Gastrocnemius medialis (tissue), 4 donors: ENCODE measurements at regions not wholly inside any gene's neighbourhood (a gene's known extent, or its start where the extent isn't known, plus 50 kb on each side); places are given as distances from the start of the nearest gene placed in this dataset.

Experiments
- ATAC-seq, 2 donors: fragments of 150-250 bp; one replicate each; pipeline ENCODE4 v1.9.1; 2016
- DNase-seq, 2 donors: peaks; one replicate each; pipeline ENCODE4 v3.0.0-alpha.2; 2019
- H3K27ac ChIP-seq, 4 donors: fragments of 200-600 bp; sonication (generic); 1 replicate in 1 of 4; 2 replicates in 3 of 4; pipeline ENCODE4 v1.5.1; 2016 to 2018; ENCODE audit warnings: mild to moderate bottlenecking in 2 of 4, moderate library complexity in 1 of 4
- H3K27me3 ChIP-seq, 3 donors: fragments of 200-600 bp; sonication (generic) in 2 of 3; 1 replicate in 1 of 3; 2 replicates in 2 of 3; pipeline versions ENCODE4 v1.5.1 to v1.6.0; 2016 to 2019; ENCODE audit warnings: mild to moderate bottlenecking in 1 of 3, moderate library complexity in 1 of 3
- H3K36me3 ChIP-seq, 2 donors: fragments of 200-600 bp; sonication (generic) in 1 of 2; one replicate each; pipeline ENCODE4 v1.5.1; 2017 to 2018
- H3K4me1 ChIP-seq, 2 donors: fragments of 200-600 bp; sonication (generic) in 1 of 2; one replicate each; pipeline ENCODE4 v1.5.1; 2016 to 2017; ENCODE audit warnings: mild to moderate bottlenecking in 2 of 2
- H3K4me3 ChIP-seq, 4 donors: fragments of 200-600 bp; sonication (generic) in 3 of 4; 1 replicate in 1 of 4; 2 replicates in 3 of 4; pipeline ENCODE4 v1.5.1; 2016 to 2019; ENCODE audit warnings: mild to moderate bottlenecking in 2 of 4
- H3K9me3 ChIP-seq, 3 donors: fragments of 200-600 bp; sonication (generic) in 2 of 3; 1 replicate in 1 of 3; 2 replicates in 2 of 3; pipeline ENCODE4 v1.5.1; 2016 to 2019
- CTCF ChIP-seq, 5 experiments: fragments of 450-650 bp in 3 of 5; fragments of 200-600 bp in 2 of 5; sonication (generic) in 2 of 5; IDR thresholded peaks in 4 of 5; conservative IDR thresholded peaks in 1 of 5; 1 replicate in 4 of 5; 2 replicates in 1 of 5; pipeline ENCODE4 v1.5.1; 2016 to 2019; ENCODE audit warnings: antibody characterized with exemption in 5 of 5, mild to moderate bottlenecking in 3 of 5, moderate library complexity in 3 of 5
- POLR2A ChIP-seq, 2 donors: fragments of 450-650 bp; IDR thresholded peaks; one replicate each; pipeline ENCODE4 v1.6.1; 2017; ENCODE audit warnings: antibody characterized with exemption in 2 of 2, mild to moderate bottlenecking in 2 of 2, moderate library complexity in 2 of 2
- in situ Hi-C, 4 donors: fragments of 200-750 bp; cut with MboI; loops; one replicate each; pipeline versions ENCODE4 v1.15.0 to v1.8.0; 2017; ENCODE audit warnings: low sequenced_read_pairs in 4 of 4
- intact Hi-C: fragments of 100-400 bp; cut with DNase I; formaldehyde crosslinking; loops from one replicate; pipeline ENCODE4 v1.15.1; 2023; ENCODE audit warnings: low total_unique reads

DNA sequence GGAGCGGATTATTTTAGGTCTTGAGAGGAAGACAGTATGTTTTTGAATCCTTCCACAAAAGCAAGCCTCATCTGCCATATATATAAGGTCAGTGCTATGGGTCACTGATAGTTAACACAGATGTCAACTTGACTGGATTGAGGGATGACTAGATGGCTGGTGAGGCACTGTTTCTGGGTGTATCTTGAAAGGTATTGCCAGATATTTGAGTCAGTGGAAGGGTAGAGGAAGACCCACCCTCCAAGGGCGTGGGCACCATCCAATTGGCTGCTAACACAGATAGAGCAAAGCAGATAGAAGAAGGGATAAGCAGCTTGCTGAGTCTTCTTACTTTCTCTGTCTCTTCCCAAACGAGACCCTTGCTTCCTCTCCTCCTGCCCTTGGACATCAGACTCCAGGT lies 185.0 kb upstream of the BTG1 start:
- Histone ChIP-seq H3K36me3 (no peaks in the 10 kb centered on the region), H3K27ac (no peak overlapping the region), H3K4me1 (peaks cover 0 to under 1% of the 10 kb centered on the region in 2 donors), H3K27me3 (no peaks in the 10 kb centered on the region), H3K9me3 (no peaks in the 10 kb centered on the region), H3K4me3 (no peak overlapping the region)
- TF ChIP-seq CTCF (IDR thresholded peaks at IDR 0.05 in 4 of 5, conservative IDR thresholded peaks at IDR 0.05 in 1 of 5) (no peak), POLR2A (IDR thresholded peaks at IDR 0.05) (no peak)
- ATAC-seq (no peak), DNase-seq (no peak)
- in situ Hi-C loops (no loop called here), intact Hi-C loops (no loop called here)

DNA sequence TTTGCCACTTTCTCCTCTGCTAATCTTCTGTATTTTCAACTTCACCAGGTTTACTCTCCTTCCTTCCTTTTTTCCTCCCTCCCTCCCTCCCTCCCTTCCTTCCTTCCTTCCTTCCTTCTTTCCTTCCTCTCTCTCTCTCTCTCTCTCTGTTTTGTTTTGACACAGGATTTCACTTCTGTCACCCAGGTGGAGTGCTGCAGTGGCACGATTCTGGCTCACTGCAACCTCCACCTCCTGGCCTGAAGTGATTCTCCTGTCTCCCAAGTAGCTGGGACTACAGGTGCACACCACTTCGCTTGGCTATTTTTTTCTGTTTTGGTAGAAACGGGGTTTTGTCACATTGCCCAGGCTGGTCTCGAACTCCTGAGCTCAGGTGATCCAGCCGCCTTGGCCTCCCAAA lies 181.2 kb upstream of the BTG1 start:
- no peaks in the 10 kb centered on the region for H3K36me3 ChIP-seq
- ATAC-seq (no peak), DNase-seq (no peak)
- intact Hi-C loops (no loop called here), in situ Hi-C loops (no loop called here)
- H3K9me3 ChIP-seq, result no peaks in the 10 kb centered on the region
- no peak overlapping the region for H3K4me3 ChIP-seq
- H3K4me1 ChIP-seq, result no peaks in the 10 kb centered on the region
- no peaks in the 10 kb centered on the region for H3K27me3 ChIP-seq
- no peak for TF ChIP-seq POLR2A (IDR thresholded peaks at IDR 0.05)
- H3K27ac ChIP-seq, result no peak overlapping the region

- DNase-seq (no peak), ATAC-seq (no peak)
- intact Hi-C loops (no loop called here), in situ Hi-C loops (no loop called here)
- Histone ChIP-seq H3K27ac (no peak overlapping the region), H3K27me3 (no peaks in the 10 kb centered on the region), H3K36me3 (no peaks in the 10 kb centered on the region), H3K4me1 (no peaks in the 10 kb centered on the region), H3K4me3 (no peak overlapping the region), H3K9me3 (no peaks in the 10 kb centered on the region)
- no peak for TF ChIP-seq CTCF (IDR thresholded peaks at IDR 0.05 in 4 of 5, conservative IDR thresholded peaks at IDR 0.05 in 1 of 5)
- no peak for TF ChIP-seq POLR2A (IDR thresholded peaks at IDR 0.05)
Measured at GRCh38 chr12:92324849-92325500, 179.3 kb upstream of the BTG1 start.

DNA sequence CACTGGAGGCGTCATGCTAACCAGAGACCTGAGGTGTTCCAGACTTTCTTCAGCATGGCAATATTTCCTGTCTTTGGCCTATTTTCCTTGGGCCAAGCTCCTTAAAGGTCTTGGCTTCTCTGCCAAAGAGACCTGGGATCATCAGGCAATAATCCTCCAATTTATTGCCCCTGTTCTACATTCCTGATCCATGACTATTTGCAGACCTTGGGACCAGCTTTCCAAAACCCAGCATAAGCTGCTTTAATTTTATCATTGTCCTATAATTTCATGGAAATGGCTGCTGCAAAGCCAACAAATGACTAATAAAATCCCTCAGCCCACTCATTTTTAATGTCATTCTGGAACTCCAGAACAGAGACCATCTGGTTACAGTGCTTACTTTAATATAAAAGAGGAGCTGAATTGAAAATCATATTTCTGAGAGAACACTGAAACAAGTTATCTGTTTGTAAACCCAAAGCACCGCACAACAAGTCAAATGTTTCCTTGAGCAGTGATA lies 166.9 kb upstream of the BTG1 start:
- DNase-seq (no peak), ATAC-seq (no peak)
- in situ Hi-C loops, result no loop called here
- no peak overlapping the region for H3K27ac ChIP-seq
- no peak for TF ChIP-seq CTCF (IDR thresholded peaks at IDR 0.05 in 4 of 5, conservative IDR thresholded peaks at IDR 0.05 in 1 of 5)
- no peak for TF ChIP-seq POLR2A (IDR thresholded peaks at IDR 0.05)
- no peak overlapping the region for H3K4me3 ChIP-seq
- intact Hi-C loops, result no loop called here
- no peaks in the 10 kb centered on the region for H3K9me3 ChIP-seq
- no peaks in the 10 kb centered on the region for H3K4me1 ChIP-seq
- no peaks in the 10 kb centered on the region for H3K36me3 ChIP-seq
- H3K27me3 ChIP-seq, result no peaks in the 10 kb centered on the region

DNA sequence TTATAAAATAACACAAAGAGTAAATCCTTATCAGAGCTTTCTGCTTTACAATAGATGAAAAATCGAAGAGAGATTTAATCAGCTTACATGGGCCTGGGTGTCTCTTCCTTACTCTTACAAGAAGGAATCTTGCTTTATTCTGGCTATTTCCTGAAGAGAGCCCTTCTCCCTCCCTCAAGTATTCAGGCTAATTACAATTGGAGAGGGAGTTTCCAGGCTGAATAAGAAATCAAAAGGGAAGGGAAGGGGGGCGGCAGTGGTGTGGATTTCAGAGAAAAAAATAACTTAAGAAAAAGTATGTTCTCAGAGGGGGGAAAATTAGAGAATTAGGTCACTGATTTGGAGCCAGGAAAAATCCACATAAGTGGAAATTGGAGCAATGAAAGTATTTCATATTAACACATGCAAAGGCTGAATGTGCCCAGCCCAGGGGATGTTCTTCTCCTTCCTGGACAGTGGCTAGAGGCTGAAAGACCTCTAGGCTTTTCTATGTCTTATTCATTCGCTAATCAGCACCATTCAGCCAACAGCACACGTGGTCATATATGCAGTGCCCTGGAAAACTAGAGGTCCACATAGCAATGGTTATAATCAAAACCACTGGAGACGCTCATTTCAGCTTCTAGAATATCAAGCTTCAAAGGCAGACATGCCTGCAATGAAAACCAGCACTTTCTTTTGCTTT lies 158.9 kb upstream of the BTG1 start:
- peak overlapping the region in 2 of 4 donors; percentile 19 for H3K27ac ChIP-seq
- intact Hi-C loops, result no loop called here

More for the DNA sequence above, 158.9 kb upstream of the BTG1 start:
- Histone ChIP-seq H3K36me3 (no peaks in the 10 kb centered on the region), H3K4me1 (peaks cover 0 to 6% of the 10 kb centered on the region in 2 donors), H3K9me3 (no peaks in the 10 kb centered on the region), H3K4me3 (no peak overlapping the region), H3K27me3 (no peaks in the 10 kb centered on the region)
- ATAC-seq, result peak in 1 of 2 donors; percentile 45
- TF ChIP-seq CTCF (IDR thresholded peaks at IDR 0.05 in 4 of 5, conservative IDR thresholded peaks at IDR 0.05 in 1 of 5) (no peak), POLR2A (IDR thresholded peaks at IDR 0.05) (no peak)
- DNase-seq, result no peak
- in situ Hi-C loops, result no loop called here
